ENCODE measurements at regions not wholly inside any gene's neighbourhood (a gene's known extent, or its start where the extent isn't known, plus 50 kb on each side); places are given as distances from the start of the nearest gene placed in this dataset.
A peak's percentile ranks its signal among the peaks of the same experiment; 100 is the strongest.

GRCh38 chrY:11293392-11293791, 1407.6 kb upstream of the USP9Y start:
- DNase-seq = no peak

GRCh38 chrY:11334151-11334550, 1366.9 kb upstream of the USP9Y start:
- peak; percentile 14 for DNase-seq

Measured in CD4-positive, alpha-beta T cell treated with Interleukin-17A for 4 hours (primary cell).